Testis (tissue), 2 donors: ENCODE measurements at regions not wholly inside any gene's neighbourhood (a gene's known extent, or its start where the extent isn't known, plus 50 kb on each side); places are given as distances from the start of the nearest gene placed in this dataset.

Experiments
- POLR2A ChIP-seq: fragments of 450-650 bp; IDR thresholded peaks from one replicate; pipeline ENCODE4 v1.6.1; 2017; ENCODE audit warnings: antibody characterized with exemption, mild to moderate bottlenecking, moderate library complexity
- TF ChIP-seq, protein P1 (sequence below), 3 experiments: fragments of 450-650 bp in 2 of 3; fragments of 200-600 bp in 1 of 3; sonication (generic) in 1 of 3; IDR thresholded peaks; one replicate each; pipeline ENCODE4 v1.5.1; 2016 to 2019; ENCODE audit warnings: antibody characterized with exemption in 3 of 3, mild to moderate bottlenecking in 2 of 3, moderate library complexity in 1 of 3

DNA sequence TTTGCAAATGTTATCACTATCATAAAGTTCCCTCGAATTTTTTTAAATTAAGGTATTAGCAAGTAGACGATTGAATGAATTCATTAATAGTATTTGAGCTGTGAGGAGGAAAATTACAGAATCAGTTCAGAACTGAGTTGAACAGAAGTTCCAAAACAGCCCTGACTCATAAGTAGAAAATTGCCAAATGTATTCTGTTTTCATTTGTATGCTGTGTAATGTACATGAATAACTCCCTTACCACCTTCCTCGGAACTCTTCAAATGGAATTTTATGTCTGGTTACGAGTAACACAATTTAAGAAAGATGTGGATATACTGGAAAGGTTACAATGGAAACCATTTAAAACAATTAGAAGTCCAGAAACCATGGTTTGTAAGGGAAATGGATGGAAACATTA is 283.3 kb upstream of the FAR2 start:
- TF ChIP-seq, protein P1, sequence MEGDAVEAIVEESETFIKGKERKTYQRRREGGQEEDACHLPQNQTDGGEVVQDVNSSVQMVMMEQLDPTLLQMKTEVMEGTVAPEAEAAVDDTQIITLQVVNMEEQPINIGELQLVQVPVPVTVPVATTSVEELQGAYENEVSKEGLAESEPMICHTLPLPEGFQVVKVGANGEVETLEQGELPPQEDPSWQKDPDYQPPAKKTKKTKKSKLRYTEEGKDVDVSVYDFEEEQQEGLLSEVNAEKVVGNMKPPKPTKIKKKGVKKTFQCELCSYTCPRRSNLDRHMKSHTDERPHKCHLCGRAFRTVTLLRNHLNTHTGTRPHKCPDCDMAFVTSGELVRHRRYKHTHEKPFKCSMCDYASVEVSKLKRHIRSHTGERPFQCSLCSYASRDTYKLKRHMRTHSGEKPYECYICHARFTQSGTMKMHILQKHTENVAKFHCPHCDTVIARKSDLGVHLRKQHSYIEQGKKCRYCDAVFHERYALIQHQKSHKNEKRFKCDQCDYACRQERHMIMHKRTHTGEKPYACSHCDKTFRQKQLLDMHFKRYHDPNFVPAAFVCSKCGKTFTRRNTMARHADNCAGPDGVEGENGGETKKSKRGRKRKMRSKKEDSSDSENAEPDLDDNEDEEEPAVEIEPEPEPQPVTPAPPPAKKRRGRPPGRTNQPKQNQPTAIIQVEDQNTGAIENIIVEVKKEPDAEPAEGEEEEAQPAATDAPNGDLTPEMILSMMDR (IDR thresholded peaks at IDR 0.05): no peak
- TF ChIP-seq POLR2A: no peak
